H1 (cell line): ENCODE measurements at regions not wholly inside any gene's neighbourhood (a gene's known extent, or its start where the extent isn't known, plus 50 kb on each side); places are given as distances from the start of the nearest gene placed in this dataset.

Experiments
- CTCF ChIA-PET: fragments of 300-600 bp; sonication (Branson Sonifier 250); formaldehyde crosslinking; loops from one replicate; lab custom pipeline; 2021; ENCODE audit not compliant: partially characterized antibody; lab: Charles Lee
- POLR2A ChIA-PET: fragments of 300-600 bp; sonication (Branson Sonifier 250); formaldehyde crosslinking; loops from one replicate; lab custom pipeline; 2021; ENCODE audit warnings: inconsistent platforms; ENCODE audit not compliant: partially characterized antibody; lab: Charles Lee
- DNase-seq, 2 experiments: peaks; one replicate each; pipeline versions ENCODE4 v3.0.0 to v3.0.0-alpha.2; 2010 to 2022; ENCODE audit warnings: low spot score in 2 of 2, low read depth in 1 of 2, mixed read lengths in 1 of 2
- FAIRE-seq: peaks from 2 replicates; lab custom pipeline; 2011; peaks lifted over from hg19 to GRCh38; lab: Jason Lieb, UNC
- H2AFZ ChIP-seq: 2 replicates; pipeline ENCODE4 v1.8.1; 2012; ENCODE audit warnings: low read length, inconsistent platforms
- H2AK5ac ChIP-seq: 2 replicates; pipeline ENCODE4 v1.6.1; 2013; ENCODE audit warnings: low read depth, low read length
- H2BK120ac ChIP-seq: replicated peaks from 2 replicates; pipeline ENCODE3; 2013; ENCODE audit warnings: low read depth, low read length, inconsistent platforms
- H2BK12ac ChIP-seq: 2 replicates; pipeline ENCODE4 v1.6.1; 2013; ENCODE audit warnings: low read depth, low read length
- H2BK15ac ChIP-seq: 2 replicates; pipeline ENCODE4 v1.6.1; 2013; ENCODE audit warnings: low read length
- H2BK20ac ChIP-seq: 2 replicates; pipeline ENCODE4 v1.6.1; 2013; ENCODE audit warnings: low read length
- H2BK5ac ChIP-seq: 2 replicates; pipeline ENCODE4 v1.6.1; 2013; ENCODE audit warnings: low read depth, low read length
- H3K14ac ChIP-seq: 2 replicates; pipeline ENCODE4 v1.6.1; 2013; ENCODE audit warnings: inconsistent platforms; ENCODE audit not compliant: insufficient read length
- H3K18ac ChIP-seq: 2 replicates; pipeline ENCODE4 v1.6.1; 2013; ENCODE audit warnings: low read length; ENCODE audit errors: extremely low read depth
- H3K23ac ChIP-seq: 2 replicates; pipeline ENCODE4 v1.6.1; 2013; ENCODE audit warnings: inconsistent platforms; ENCODE audit not compliant: insufficient read length
- H3K23me2 ChIP-seq: 2 replicates; pipeline ENCODE4 v1.6.1; 2013; ENCODE audit warnings: low read depth, low read length
- H3K27ac ChIP-seq: 2 replicates; pipeline ENCODE4 v1.6.1; 2011; ENCODE audit warnings: low read depth, low read length, inconsistent platforms
- H3K27me3 ChIP-seq, 4 experiments: replicated peaks in 1 of 4; 1 replicate in 1 of 4; 2 replicates in 3 of 4; pipeline versions ENCODE4 v1.6.1 to v1.8.1; 2011 to 2013; ENCODE audit warnings: low read length in 3 of 4, mild to moderate bottlenecking in 3 of 4, inconsistent platforms in 2 of 4, mixed read lengths in 2 of 4, moderate library complexity in 1 of 4; ENCODE audit not compliant: control insufficient read depth in 3 of 4, insufficient read depth in 3 of 4; ENCODE audit errors: extremely low read depth in 1 of 4
- H3K36me3 ChIP-seq, 4 experiments: 2 replicates each; pipeline versions ENCODE4 v1.6.1 to v1.8.1; 2011 to 2013; ENCODE audit warnings: mild to moderate bottlenecking in 4 of 4, low read length in 3 of 4, moderate library complexity in 2 of 4, control low read depth in 1 of 4, inconsistent platforms in 1 of 4; ENCODE audit not compliant: insufficient read depth in 4 of 4, control insufficient read depth in 2 of 4
- H3K4ac ChIP-seq: replicated peaks from 2 replicates; pipeline ENCODE3; 2013; ENCODE audit warnings: low read length, low read depth, mixed read lengths, inconsistent platforms; ENCODE audit not compliant: insufficient read length
- H3K4me1 ChIP-seq, 4 experiments: replicated peaks in 1 of 4; 1 replicate in 1 of 4; 2 replicates in 3 of 4; pipeline versions ENCODE4 v1.6.1 to v1.8.1; 2011 to 2013; ENCODE audit warnings: low read length in 3 of 4, inconsistent platforms in 2 of 4, mixed read lengths in 1 of 4; ENCODE audit not compliant: insufficient read depth in 4 of 4, control insufficient read depth in 3 of 4
- H3K4me2 ChIP-seq, 2 experiments: 2 replicates each; pipeline versions ENCODE4 v1.6.1 to v1.8.1; 2011 to 2013; ENCODE audit warnings: low read depth in 2 of 2, low read length in 2 of 2, control low read depth in 1 of 2, inconsistent platforms in 1 of 2, mild to moderate bottlenecking in 1 of 2; ENCODE audit not compliant: insufficient read depth in 1 of 2
- H3K4me3 ChIP-seq, 4 experiments: fragments of 200-600, 300-600 bp in 1 of 4; sonication (generic), shearing (Covaris generic), sonication (Bioruptor Twin) in 1 of 4; 2 replicates each; pipeline versions ENCODE4 v1.5.1 to v1.8.1; 2011 to 2016; ENCODE audit warnings: low read length in 4 of 4, low read depth in 3 of 4, control low read depth in 2 of 4, inconsistent platforms in 2 of 4, mild to moderate bottlenecking in 2 of 4, mixed read lengths in 1 of 4, moderate library complexity in 1 of 4; ENCODE audit not compliant: insufficient read depth in 2 of 4; ENCODE audit errors: extremely low read depth in 1 of 4
- H3K56ac ChIP-seq: replicated peaks from 2 replicates; pipeline ENCODE3; 2013; ENCODE audit warnings: low read depth, mild to moderate bottlenecking, mixed read lengths, low read length, inconsistent platforms; ENCODE audit not compliant: insufficient read length
- H3K79me1 ChIP-seq: 2 replicates; pipeline ENCODE4 v1.6.1; 2013; ENCODE audit warnings: low read depth, low read length, control low read depth
- H3K79me2 ChIP-seq, 2 experiments: 2 replicates each; pipeline versions ENCODE4 v1.6.1 to v1.8.1; 2012 to 2013; ENCODE audit warnings: low read length in 2 of 2, mild to moderate bottlenecking in 2 of 2, inconsistent platforms in 1 of 2; ENCODE audit not compliant: insufficient read depth in 2 of 2, control insufficient read depth in 1 of 2
- H3K9ac ChIP-seq, 4 experiments: replicated peaks in 1 of 4; 1 replicate in 1 of 4; 2 replicates in 3 of 4; pipeline versions ENCODE4 v1.6.1 to v1.8.1; 2011 to 2013; ENCODE audit warnings: low read depth in 3 of 4, low read length in 3 of 4, control low read depth in 2 of 4, mild to moderate bottlenecking in 2 of 4, moderate library complexity in 2 of 4, inconsistent platforms in 1 of 4; ENCODE audit errors: extremely low read depth in 1 of 4
- H3K9me3 ChIP-seq, 2 experiments: 2 replicates each; pipeline versions ENCODE4 v1.6.1 to v1.8.1; 2012 to 2013; ENCODE audit warnings: mild to moderate bottlenecking in 2 of 2, moderate library complexity in 2 of 2, control low read depth in 1 of 2, inconsistent platforms in 1 of 2, low read depth in 1 of 2, low read length in 1 of 2, mixed read lengths in 1 of 2; ENCODE audit not compliant: insufficient read depth in 2 of 2
- H4K20me1 ChIP-seq, 2 experiments: replicated peaks in 1 of 2; 2 replicates each; pipeline versions ENCODE3 to v1.8.1; 2011 to 2013; ENCODE audit warnings: inconsistent platforms in 2 of 2, low read length in 2 of 2, mild to moderate bottlenecking in 1 of 2; ENCODE audit not compliant: insufficient read depth in 2 of 2, control insufficient read depth in 1 of 2
- H4K5ac ChIP-seq: 2 replicates; pipeline ENCODE4 v1.6.1; 2013; ENCODE audit warnings: low read length, low read depth, mixed read lengths, inconsistent platforms; ENCODE audit not compliant: insufficient read length
- H4K8ac ChIP-seq: 2 replicates; pipeline ENCODE4 v1.8.0; 2013; ENCODE audit warnings: mild to moderate bottlenecking, moderate library complexity, low read length, inconsistent platforms; ENCODE audit not compliant: insufficient read depth; ENCODE audit errors: extremely low read depth
- H4K91ac ChIP-seq: replicated peaks from 2 replicates; pipeline ENCODE3; 2013; ENCODE audit warnings: low read length, mixed read lengths, inconsistent platforms; ENCODE audit not compliant: insufficient read length
- BACH1 ChIP-seq: IDR thresholded peaks from 2 replicates; pipeline ENCODE4 v1.6.1; 2012; ENCODE audit warnings: low read length, improper control_type of control experiment
- BCL11A ChIP-seq, 2 experiments: IDR thresholded peaks; one replicate each; pipeline ENCODE4 v1.6.1; 2011; ENCODE audit warnings: low read depth in 2 of 2, low read length in 2 of 2, mild to moderate bottlenecking in 2 of 2
- CREB1 ChIP-seq: IDR thresholded peaks from 2 replicates; pipeline ENCODE4 v1.6.1; 2012; ENCODE audit warnings: inconsistent platforms
- EP300 ChIP-seq, 2 experiments: IDR thresholded peaks; 1 replicate in 1 of 2; 2 replicates in 1 of 2; pipeline ENCODE4 v1.6.1; 2011 to 2012; ENCODE audit warnings: low read depth in 2 of 2, low read length in 2 of 2, mild to moderate bottlenecking in 2 of 2, borderline replicate concordance in 1 of 2, inconsistent platforms in 1 of 2, moderate library complexity in 1 of 2
- GTF2F1 ChIP-seq: IDR thresholded peaks from 2 replicates; pipeline ENCODE4 v1.6.1; 2012; ENCODE audit warnings: low read depth, low read length, improper control_type of control experiment, borderline replicate concordance
- HDAC6 ChIP-seq: IDR thresholded peaks from one replicate; pipeline ENCODE4 v1.7.1; 2012; ENCODE audit warnings: low read depth, mild to moderate bottlenecking, inconsistent platforms, low read length, moderate library complexity
- PHF8 ChIP-seq: fragments of 200-600 bp; sonication (generic); conservative IDR thresholded peaks from 2 replicates; pipeline ENCODE4 v1.7.1; 2012; ENCODE audit warnings: low read depth, mild to moderate bottlenecking, inconsistent platforms, low read length, moderate library complexity
- RAD21 ChIP-seq, 2 experiments: IDR thresholded peaks in 1 of 2; conservative IDR thresholded peaks in 1 of 2; 2 replicates each; pipeline ENCODE4 v1.6.1; 2011; ENCODE audit warnings: low read depth in 2 of 2, low read length in 2 of 2, improper control_type of control experiment in 1 of 2, inconsistent platforms in 1 of 2, mild to moderate bottlenecking in 1 of 2, moderate library complexity in 1 of 2
- SIRT6 ChIP-seq: IDR thresholded peaks from one replicate; pipeline ENCODE4 v1.7.1; 2012; ENCODE audit warnings: low read length, inconsistent platforms
- WGBS, 2 experiments: shearing (Covaris generic) in 1 of 2; methylation state at CpG; one replicate each; pipeline versions ENCODE4 v1.1.6 to v1.1.7; 2013 to 2015; ENCODE audit warnings: low lambda C conversion rate in 2 of 2, mixed read lengths in 2 of 2, inconsistent platforms in 1 of 2, low coverage in 1 of 2, missing lambda C conversion rate in 1 of 2; ENCODE audit not compliant: insufficient replicate concordance in 2 of 2, insufficient coverage in 1 of 2, insufficient read length in 1 of 2; ENCODE audit errors: extremely low coverage in 1 of 2, missing lambda C conversion rate in 1 of 2; 5-methylcytosine and 5-hydroxymethylcytosine counted together
- TF ChIP-seq, protein P1 (sequence below): IDR thresholded peaks from 2 replicates; pipeline ENCODE4 v1.6.1; 2011; ENCODE audit warnings: low read depth, mild to moderate bottlenecking, low read length; ENCODE audit not compliant: insufficient read depth
- TF ChIP-seq, protein P2 (sequence below), 3 experiments: IDR thresholded peaks; 1 replicate in 2 of 3; 2 replicates in 1 of 3; pipeline versions ENCODE4 v1.5.1 to v1.6.1; 2011; ENCODE audit warnings: low read length in 3 of 3, mild to moderate bottlenecking in 3 of 3, inconsistent platforms in 2 of 3, low read depth in 1 of 3, moderate library complexity in 1 of 3; ENCODE audit not compliant: insufficient read depth in 1 of 3; ENCODE audit errors: control extremely low read depth in 1 of 3

DNA sequence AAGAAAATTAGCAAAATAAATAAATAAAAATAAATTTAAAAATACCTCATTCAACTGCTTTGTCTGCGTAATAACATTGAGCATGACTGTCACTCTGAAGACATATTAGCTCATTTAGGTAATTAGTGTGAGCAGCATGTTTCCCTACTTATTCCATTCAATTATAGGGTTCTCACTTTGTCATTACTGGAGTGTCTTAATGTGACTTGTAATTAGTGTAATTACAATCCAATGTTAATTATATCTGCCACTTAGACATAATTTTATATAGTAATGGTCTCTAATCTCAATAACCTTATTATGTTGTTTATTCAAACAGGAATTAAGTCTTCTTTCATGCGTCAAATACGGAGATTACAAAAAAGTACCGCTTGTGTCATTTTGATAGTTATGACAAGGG, 893.9 kb upstream of the ACVR2A start:
- Histone ChIP-seq H3K56ac (no peak overlapping the region), H2BK120ac (no peak overlapping the region), H2BK12ac (no peak overlapping the region), H3K14ac (no peak overlapping the region), H3K9me3 (0 out of 4 replicates have a peak, but pooled peaks cover 0 to 2% of the 10 kb centered on the region in 2 experiments), H4K91ac (no peak overlapping the region), H3K18ac (no peak overlapping the region), H4K8ac (no peak overlapping the region), H3K9ac (no peak overlapping the region), H3K36me3 (no peaks in the 10 kb centered on the region), H4K5ac (no peak overlapping the region), H3K4me2 (no peak overlapping the region), H2BK15ac (no peak overlapping the region), H3K27ac (no peak overlapping the region), H3K79me1 (no peaks in the 10 kb centered on the region), H2BK20ac (no peak overlapping the region), H4K20me1 (no peaks in the 10 kb centered on the region), H3K4me1 (no peaks in the 10 kb centered on the region), H3K23ac (no peak overlapping the region), H2AK5ac (no peak overlapping the region), H3K23me2 (no peaks in the 10 kb centered on the region; the same call in 1 of the 2 replicates), H3K4ac (no peak overlapping the region), H2BK5ac (no peak overlapping the region), H3K4me3 (no peak overlapping the region), H3K79me2 (no peaks in the 10 kb centered on the region), H2AFZ (no peak overlapping the region), H3K27me3 (no peaks in the 10 kb centered on the region)
- POLR2A ChIA-PET, result no interaction called here
- 98% methylated on average over 4 of the region's 4 CpGs; no CpG with 5 or more reads in 1 of the 2 experiments for WGBS, 2 experiments
- no peak for FAIRE-seq
- CTCF ChIA-PET, result interaction anchor here (0.6 kb wide), 1 partner anchor 1897 kb away, joined by 3 read pairs; no protein-coding TSS in a partner anchor
- DNase-seq, result no peak
- TF ChIP-seq BCL11A (IDR thresholded peaks at IDR 0.05; ENCODE audit: low read depth in 2 of 2, low read length in 2 of 2) (no peak), GTF2F1 (no peak), EP300 (IDR thresholded peaks at IDR 0.05; ENCODE audit: borderline replicate concordance in 1 of 2, low read depth in 2 of 2, low read length in 2 of 2) (no peak), PHF8 (no peak), HDAC6 (no peak), CREB1 (no peak), RAD21 (IDR thresholded peaks at IDR 0.05 in 1 of 2, conservative IDR thresholded peaks at IDR 0.05 in 1 of 2; ENCODE audit: low read depth in 2 of 2, low read length in 2 of 2) (no peak), BACH1 (no peak), SIRT6 (no peak)
- TF ChIP-seq, protein P1, sequence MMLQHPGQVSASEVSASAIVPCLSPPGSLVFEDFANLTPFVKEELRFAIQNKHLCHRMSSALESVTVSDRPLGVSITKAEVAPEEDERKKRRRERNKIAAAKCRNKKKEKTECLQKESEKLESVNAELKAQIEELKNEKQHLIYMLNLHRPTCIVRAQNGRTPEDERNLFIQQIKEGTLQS, result no peak
- TF ChIP-seq, protein P2, sequence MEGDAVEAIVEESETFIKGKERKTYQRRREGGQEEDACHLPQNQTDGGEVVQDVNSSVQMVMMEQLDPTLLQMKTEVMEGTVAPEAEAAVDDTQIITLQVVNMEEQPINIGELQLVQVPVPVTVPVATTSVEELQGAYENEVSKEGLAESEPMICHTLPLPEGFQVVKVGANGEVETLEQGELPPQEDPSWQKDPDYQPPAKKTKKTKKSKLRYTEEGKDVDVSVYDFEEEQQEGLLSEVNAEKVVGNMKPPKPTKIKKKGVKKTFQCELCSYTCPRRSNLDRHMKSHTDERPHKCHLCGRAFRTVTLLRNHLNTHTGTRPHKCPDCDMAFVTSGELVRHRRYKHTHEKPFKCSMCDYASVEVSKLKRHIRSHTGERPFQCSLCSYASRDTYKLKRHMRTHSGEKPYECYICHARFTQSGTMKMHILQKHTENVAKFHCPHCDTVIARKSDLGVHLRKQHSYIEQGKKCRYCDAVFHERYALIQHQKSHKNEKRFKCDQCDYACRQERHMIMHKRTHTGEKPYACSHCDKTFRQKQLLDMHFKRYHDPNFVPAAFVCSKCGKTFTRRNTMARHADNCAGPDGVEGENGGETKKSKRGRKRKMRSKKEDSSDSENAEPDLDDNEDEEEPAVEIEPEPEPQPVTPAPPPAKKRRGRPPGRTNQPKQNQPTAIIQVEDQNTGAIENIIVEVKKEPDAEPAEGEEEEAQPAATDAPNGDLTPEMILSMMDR (IDR thresholded peaks at IDR 0.05; ENCODE audit: control extremely low read depth in 1 of 3, insufficient read depth in 1 of 3, low read depth in 1 of 3, low read length in 3 of 3), result no peak
